T1000 (cell line): ENCODE measurements at regions not wholly inside any gene's neighbourhood (a gene's known extent, or its start where the extent isn't known, plus 50 kb on each side); places are given as distances from the start of the nearest gene placed in this dataset.
"Not testable (repeated sequence)": the region's sequence is repeated elsewhere in the genome, so short reads cannot be mapped to it uniquely, and the experiment has no call there.

Source experiments
- DNase-seq: peaks from one replicate; lab custom pipeline; 2025; ENCODE audit warnings: mixed read lengths; lab: John Stamatoyannopoulos, UW

DNA sequence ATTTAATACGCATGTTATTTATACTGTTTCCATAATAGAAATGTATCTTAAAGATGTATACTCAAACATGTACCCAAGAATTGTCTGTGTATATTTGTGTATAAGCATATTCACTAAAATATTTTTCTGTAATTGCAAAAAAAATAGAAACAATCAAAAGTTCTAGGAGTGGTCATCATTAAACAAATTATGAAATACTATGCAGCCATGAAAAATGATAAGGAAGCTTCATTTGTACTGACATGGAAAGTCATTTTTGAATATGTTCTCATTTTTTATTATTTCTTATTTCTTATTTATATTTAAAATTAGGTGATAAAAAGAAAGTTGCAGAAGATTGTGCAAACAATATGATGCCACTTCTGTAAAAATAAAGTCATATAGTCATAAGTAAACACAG is 400.0 kb upstream of the AUTS2 start:
- no peak for DNase-seq

DNA sequence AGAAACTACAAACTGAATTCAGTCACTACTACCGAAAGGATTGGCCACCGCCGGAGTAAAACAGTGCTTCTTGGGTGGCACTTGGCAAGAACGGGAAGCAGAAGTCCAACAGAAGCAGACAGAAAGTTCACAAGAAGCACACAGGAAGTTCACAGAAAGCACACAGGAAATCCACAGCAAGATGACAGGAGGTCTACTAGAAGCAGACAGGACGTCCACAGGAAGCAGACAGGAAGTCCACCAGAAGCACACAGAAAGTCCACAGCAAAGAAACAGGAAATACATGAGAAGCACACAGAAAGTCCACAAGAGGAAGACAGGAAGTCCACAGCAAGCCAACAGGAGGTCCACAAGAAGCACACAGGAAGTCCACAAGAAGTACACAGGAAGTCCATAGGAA is 399.2 kb upstream of the AUTS2 start:
- DNase-seq = no peak

DNA sequence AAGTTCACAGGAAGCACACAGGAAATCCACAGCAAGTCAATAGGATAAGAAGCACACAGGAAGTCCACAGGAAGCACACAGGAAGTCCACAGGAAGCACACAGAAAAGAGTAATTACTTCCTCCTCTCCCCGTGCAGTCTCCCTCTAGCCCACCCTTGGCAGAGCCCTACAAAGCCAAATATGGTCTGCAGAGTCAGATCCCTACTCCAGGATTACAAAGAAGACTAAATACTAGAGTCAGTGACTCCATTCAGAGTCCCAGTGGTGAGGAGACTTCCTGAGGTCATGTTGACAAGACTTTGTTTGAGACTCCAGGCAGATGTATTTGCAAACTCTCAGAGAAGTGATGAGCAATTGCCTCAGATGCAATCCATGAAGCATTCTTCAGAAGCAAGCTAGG is 398.6 kb upstream of the AUTS2 start:
- no peak for DNase-seq

DNA sequence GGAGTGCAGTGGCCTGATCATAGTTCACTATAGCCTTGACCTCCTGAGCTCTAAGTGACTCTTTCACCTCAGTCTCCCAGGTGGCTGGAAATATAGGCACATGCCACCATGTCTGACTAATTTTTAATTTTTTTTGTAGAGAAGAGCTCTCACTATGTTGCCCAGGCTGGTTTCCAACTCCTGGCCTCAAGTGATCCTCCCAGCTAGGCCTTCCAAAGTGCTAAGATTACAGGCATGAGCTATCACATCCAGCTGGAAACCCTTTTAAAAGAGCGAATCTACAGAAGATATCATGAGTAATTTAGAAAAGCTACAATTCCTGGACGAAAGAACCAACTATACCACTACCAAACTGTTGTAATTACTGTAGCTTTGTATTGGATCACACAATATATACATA is 394.4 kb upstream of the AUTS2 start:
- no peak for DNase-seq

DNA sequence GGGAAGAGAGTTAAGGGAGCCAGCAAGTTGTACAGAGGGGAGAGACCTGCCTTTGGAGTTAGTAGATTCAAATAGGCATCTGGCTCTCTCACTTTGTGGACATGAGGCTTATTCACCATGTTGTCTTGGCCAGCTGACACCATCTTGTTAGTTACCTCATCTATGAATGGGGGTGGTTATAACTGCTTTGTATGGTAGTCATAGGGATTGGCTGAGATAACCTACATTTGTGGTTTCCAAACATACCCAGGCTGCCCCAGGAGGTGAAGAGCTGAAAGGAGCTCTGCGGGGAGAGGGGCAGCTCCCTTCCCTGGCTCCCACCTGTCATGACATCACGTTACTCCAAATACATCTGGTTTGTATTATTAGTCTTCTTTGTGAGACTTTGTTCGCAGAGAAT is 393.3 kb upstream of the AUTS2 start:
- no peak for DNase-seq

DNA sequence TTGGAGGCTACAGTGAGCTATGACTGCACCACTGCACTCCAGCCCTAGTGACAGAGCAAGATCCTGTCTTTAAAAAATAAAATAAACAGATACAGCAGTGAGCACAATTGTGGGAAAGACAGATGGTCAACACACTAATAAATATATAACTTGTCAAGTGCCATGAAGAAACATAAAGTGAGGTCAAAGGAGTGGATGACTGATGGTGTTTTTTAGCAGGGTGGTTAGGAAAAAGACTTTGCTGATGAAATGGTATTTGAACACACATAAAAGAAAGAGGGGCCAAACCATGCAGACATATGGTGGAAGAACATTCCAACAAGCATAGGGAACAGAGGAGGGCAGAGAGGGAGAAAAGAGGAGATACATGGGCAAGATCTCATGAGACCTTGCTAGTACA is 392.7 kb upstream of the AUTS2 start:
- DNase-seq = no peak

DNA sequence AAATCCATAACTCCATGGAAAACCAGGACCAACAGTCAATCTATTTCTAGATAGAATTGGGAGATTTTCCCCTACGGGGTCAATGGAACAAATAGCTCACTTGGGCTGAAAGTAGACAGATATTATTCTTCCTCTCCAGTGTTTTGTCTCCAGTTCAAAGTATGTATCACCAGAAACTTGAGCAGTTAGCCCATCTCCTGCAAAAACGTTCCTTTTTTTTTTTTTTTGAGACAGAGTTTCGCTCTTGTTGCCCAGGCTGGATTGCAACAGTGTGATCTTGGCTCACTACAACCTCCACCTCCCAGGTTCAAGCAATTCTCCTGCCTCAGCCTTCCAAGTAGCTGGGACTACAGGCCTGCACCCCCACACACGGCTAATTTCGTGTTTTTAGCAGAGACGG is 390.0 kb upstream of the AUTS2 start:
- DNase-seq = no peak

DNA sequence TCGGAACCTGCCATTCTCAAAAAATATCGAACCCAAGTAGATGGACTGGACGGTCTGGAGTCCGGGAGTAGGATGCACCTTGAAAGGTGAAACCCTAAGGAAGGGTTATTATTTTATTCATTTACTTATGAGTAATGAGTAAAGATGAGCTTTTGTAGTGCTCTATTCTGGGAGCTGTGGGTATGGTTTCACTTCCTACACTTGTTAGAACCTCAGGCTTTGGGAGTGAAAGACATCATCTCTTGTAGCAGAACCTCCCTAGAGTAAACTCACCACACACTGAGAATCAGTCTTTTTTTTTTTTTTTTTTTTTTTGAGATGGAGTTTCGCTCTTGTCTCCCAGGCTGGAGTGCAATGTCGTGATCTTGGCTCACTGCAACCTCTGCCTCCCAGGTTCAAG is 389.4 kb upstream of the AUTS2 start:
- DNase-seq = no peak

DNA sequence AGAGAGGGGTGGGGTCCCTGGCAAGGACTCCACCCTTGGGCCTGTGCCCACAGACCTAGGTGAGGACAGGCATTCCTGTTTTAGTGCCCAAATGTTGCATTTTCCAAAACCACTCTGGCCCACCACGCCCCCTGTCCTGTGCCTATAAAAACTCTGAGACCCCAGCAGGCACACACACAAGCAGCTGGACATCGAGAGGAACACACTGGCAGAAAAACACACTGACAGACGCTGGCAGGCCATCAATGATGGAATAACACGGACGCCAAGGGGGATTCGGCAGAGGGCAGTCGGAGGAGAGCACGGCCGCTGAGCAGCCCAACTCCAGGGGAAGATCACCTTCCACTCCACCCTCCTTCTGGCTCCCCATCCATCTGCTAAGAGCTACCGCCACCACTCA is 386.9 kb upstream of the AUTS2 start:
- DNase-seq = no peak

DNA sequence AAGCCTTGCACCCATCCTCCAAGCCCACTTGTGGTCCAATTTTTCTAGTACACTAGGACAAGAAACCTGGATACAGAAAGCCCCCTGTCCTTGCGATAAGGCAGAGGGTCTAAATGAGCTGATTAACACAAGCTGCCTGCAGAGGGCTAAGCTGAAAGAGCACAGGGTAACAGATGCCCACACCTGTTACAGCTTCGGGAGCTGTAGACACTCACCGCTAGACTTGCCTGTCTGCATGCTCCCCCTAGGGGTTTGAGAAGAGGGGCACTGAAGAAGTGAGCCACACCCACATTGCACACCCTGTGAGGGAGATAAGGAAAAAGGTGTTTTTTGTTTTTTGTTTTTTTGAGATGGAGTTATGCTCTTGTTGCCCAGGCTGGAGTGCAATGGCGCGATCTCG is 386.5 kb upstream of the AUTS2 start:
- DNase-seq = no peak

DNA sequence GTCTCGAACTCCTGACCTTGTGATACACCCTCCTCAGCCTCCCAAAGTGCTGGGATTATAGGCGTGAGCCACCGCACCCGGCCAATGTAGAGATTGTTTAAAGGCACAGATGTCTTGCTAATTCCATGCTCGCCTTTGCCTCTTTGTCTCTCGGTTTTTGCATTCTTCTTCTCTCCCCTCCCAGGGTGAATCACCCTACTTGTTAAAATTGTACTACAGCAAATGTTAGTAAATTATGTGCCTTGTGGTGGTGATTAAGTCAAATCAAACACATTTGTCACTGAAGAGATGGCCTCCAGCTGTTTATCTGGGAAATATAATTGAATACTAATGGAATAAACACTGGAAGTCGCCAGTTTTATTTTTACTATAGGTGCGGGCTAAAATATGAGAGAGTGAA is 384.4 kb upstream of the AUTS2 start:
- no peak for DNase-seq

DNA sequence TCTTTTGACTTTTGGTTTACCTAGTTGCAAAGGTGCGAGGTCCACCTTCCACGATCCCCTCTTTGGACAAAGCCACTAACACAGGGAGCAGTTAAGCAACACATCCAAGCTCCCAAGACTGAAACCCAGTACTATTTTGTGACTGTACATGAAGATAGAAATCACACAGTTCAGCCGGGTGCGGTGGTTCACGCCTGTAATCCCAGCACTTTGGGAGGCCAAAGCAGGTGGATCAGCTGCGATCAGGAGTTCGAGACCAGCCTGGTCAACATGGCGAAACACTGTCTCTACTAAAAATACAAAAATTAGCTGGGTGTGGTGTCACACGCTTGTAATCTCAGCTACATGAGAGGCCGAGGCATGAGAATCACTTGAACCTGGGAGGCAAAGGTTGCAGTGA is 382.8 kb upstream of the AUTS2 start:
- not testable (repeated sequence) for DNase-seq

DNA sequence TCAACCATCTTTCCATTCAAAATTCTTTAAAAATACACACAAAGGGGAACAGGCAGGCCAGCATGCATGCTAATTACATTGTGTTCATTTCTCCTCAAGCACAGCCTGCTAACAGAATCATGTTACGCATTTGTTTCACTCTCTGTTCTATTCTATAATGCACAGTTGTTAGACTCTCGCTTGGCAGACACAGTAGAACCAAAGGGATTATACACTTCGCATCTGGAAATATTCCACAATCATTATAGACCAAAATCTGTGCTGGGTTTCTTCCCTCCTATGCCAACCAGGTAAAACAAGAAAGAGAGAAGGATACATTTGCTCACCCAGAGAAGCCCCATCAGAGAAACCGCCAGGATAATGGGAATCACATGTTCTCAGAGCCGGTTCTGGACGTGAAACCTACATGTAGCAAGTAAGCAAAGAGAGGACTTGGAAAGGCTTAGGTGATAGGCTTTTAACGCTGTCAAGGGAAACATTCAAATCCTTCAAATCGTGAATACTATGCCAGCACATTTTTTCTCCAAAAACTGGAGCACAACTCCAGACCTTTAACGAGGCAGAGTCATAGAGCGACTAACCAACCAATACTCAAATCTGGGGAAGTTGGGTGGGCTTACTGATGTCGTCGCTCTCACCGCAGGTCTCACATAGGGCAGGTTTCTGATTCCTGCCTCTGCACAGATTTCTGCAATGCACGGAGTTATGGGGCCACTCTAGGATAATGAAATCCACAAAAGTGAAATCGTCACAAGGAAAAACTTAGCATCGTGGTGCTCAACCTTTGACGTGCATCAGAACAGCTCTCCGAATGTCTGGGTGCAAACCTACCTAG is 380.5 kb upstream of the AUTS2 start:
- DNase-seq = no peak

DNA sequence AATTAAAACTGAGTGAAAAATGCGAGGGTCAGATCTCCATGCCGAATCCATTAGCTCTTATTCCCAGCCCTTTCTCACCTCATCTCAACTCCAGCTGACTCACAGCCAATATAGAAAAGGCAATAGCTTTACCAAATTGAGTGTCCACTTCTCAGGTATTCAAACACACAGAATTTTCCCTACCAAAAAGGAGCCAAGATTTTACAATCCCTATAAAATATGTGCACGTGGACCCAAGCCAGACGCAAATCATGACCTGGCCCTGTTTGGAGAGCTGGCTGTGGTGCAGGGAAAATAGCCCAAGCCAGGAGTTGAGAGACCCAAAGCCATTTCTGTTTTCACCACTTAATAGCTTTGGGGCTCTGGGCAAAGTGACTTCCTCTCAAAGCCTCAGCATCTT is 379.7 kb upstream of the AUTS2 start:
- DNase-seq = no peak

DNA sequence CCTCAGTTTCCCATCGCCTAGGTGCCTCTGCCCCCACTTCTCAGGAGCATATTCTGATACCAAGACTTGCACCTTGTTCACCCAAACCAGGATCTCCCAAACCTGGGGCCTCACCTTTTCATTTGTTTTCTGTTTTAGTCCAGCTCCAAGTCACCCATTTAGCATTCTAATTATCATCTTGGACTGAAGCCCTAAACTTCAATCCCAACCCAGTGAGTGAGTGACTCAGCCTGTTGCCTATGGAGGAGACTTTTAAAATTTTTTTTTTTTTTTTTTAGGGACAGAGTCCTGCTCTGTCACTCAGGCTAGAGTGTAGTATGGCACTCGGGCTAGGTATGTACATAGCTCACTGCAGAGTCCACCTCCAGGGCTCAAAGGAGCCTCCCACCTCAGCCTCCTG is 378.9 kb upstream of the AUTS2 start:
- no peak for DNase-seq

DNA sequence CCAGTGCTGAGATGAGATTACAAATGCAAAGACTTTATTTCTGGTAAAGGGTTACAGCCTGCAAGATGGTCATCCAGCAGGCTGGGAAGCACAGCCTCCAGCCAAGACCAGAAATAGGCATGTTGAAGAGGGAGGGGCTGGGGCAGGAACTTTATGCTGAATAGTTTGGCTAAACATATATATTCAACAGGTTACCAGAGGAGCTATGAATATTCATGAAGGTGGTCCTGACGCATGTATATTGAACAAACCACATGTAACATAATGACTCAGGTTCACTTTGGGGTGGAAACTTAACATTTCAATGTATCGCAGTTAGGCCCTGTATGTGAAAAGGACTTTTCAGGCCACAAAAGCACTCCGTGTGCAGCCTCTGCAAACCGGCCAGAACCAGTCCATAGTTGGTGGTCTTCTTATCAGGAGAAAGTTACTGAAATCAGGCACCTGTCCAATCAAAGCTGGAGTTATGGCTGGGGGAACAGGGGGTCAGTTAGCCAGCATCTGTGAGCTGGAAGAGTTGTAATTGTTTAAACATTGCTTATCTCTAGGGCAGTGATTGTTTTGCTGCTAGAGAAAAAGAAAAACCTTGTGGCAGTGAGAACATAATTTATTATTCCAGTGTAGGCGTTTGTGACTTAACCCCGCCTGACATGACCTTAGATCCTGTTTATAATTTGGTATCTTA is 372.9 kb upstream of the AUTS2 start:
- DNase-seq = no peak

DNA sequence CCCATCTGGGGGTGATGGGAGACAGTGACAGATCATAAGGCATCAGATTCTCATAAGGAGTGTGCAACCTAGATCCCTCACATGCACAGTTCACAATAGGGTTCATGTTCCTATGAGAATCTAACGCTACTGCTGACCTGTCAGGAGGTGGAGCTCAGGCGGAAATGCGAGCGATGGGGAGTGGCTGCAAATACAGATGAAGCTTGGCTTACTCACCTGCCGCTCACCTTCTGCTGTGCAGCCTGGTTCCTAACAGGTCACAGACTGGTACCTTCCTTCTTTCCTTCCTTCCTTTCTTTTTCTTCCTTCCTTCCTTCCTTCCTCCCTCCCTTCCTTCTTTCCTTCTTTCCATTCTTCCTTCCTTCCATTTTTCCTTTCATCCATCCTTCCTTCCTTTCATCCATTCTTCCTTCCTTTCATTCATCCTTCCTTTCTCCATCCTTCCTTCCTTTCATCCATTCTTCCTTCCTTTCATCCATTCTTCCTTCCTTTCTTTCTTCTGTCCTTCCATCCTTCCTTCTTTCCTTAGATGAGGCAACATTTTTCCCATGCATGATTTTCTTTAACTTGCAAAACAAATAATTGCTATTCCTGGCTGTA is 370.0 kb upstream of the AUTS2 start:
- DNase-seq = no peak

DNA sequence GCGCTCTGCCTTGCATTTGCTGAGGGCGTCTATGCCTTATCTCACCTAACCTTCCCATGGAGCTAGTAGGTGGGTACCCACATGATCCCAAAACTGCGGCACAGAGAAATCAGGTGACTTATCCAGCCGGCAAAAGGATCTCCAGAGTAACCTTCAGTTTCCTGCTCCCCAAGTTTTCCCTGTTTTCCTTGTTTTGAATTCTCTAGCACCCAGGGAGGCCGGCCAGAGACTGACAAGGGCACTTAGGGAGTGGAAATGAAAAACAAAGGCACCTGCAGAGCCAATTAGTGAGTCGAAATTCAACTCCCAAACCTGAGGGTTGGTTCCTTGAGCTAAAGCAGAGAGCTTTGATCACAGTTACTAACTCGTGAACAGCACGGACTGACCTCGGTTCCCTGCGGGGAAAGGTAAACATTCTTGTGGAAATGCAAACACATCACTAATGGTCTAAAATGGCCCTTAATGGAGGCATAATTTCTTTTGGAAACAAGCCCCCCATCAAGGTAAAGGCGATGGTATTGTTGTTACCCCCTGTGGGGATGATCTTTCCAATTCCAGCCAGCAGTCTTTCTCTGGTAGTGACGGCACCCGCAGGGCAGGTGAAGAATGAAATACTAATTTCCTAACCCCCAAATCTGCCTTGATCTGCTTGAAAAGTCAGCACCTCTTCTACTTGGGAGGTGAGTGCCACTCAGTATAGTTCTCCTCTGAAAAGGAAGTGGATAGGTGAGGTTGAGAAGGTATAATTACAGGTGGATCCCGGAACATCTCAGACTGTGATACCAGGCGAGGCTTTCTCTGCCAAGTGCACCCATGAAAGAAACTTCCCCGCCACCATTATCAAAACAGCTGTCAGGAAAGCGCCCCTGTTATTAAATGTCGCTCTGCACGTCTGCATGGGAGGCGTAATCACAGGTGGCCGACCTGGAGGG is 365.6 kb upstream of the AUTS2 start:
- DNase-seq = no peak

DNA sequence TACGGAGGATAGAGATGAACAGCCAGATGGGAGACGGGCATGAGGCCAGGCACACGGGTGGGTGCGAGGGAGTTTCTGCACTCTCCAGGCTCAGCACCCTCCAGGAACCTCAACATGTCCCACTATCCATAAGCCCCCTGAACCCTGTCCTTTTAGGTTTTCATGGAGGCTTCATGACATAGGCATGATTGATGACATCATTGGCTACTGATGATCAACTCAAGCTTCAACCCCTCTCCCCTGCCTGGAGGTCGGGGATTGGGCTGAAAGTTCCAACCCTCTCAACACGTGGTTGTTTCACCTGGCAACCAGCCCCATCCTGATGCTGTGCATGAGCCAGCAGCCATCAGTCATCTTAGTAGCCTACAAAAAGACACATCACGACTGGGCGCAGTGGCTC is 360.7 kb upstream of the AUTS2 start:
- no peak for DNase-seq

DNA sequence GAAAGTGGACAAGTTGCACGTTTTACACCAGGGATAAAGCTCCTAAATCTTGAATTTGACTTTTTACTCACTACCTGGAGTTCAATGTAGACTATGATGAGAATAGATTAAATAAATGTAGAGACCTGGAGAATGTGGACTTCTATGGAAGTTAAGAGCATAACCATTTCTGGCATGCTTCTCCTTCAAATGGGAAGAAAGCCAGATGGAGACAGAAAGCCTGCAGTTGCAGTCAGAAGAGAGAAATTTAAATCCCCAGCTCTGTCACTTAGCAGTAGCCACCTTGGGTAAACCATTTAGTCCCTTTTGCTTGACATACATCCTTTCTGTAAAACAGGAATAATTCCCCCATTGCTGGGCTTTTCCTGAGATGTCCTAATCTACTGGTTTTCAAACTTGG is 355.3 kb upstream of the AUTS2 start:
- no peak for DNase-seq

DNA sequence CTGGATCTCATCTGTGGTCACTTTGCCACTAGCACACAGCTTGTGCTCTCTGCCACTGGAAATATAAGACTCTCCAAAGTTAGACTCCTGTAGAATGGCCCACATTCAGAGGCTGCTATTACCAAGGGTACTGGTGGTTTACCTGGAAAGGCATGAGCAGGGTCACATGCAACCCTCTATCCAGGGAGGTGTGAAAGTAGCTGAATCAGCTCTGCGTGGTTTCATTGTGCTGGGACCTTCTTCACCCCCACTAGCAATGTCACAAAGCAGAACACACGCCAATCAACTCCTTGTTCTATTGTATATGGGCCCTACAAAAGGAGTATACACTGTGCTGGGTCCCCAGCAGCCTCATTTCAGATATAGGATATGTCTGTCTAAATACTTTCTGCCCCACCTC is 353.6 kb upstream of the AUTS2 start:
- DNase-seq = no peak

DNA sequence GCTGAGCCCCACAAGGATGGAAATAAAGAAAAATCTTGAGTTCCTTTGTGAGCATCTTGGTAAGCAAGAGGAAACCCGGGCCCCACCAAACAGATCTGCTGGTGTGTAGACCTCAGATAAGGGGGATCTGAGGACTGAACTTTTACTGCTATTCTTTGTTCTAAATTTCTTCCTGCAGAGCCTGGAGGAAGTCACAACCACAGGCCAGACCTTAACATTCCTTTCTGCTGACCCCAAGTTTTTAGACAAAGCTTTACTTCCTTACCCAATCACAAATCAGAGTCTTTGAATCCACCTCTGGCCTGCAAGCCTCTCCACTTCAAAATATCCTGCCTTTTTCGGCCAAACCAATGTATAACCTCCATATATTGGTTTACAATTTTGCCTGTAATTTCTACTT is 352.6 kb upstream of the AUTS2 start:
- DNase-seq = no peak
